ENCODE measurements at regions not wholly inside any gene's neighbourhood (a gene's known extent, or its start where the extent isn't known, plus 50 kb on each side); places are given as distances from the start of the nearest gene placed in this dataset.

GRCh38 chr2:16368328-16368727 is 297.3 kb downstream of the CYRIA start:
- no peaks in the 10 kb centered on the region for H3K27me3 ChIP-seq (ENCODE audit: low read length)
- H3K9ac ChIP-seq (ENCODE audit: low read length) = no peak overlapping the region
- no peak overlapping the region for H3K4me3 ChIP-seq (ENCODE audit: insufficient read depth, low read length, poor library complexity, severe bottlenecking)
- no peaks in the 10 kb centered on the region for H3K9me2 ChIP-seq (replicated peaks; ENCODE audit: insufficient read depth, low read length)
- H4K20me1 ChIP-seq (ENCODE audit: low read depth, low read length) = no peaks in the 10 kb centered on the region
- no peaks in the 10 kb centered on the region for H3F3A ChIP-seq (ENCODE audit: insufficient read depth)
- no peak overlapping the region for H3K4me2 ChIP-seq (ENCODE audit: low read depth, low read length, poor library complexity, severe bottlenecking)
- TF ChIP-seq, protein P1, sequence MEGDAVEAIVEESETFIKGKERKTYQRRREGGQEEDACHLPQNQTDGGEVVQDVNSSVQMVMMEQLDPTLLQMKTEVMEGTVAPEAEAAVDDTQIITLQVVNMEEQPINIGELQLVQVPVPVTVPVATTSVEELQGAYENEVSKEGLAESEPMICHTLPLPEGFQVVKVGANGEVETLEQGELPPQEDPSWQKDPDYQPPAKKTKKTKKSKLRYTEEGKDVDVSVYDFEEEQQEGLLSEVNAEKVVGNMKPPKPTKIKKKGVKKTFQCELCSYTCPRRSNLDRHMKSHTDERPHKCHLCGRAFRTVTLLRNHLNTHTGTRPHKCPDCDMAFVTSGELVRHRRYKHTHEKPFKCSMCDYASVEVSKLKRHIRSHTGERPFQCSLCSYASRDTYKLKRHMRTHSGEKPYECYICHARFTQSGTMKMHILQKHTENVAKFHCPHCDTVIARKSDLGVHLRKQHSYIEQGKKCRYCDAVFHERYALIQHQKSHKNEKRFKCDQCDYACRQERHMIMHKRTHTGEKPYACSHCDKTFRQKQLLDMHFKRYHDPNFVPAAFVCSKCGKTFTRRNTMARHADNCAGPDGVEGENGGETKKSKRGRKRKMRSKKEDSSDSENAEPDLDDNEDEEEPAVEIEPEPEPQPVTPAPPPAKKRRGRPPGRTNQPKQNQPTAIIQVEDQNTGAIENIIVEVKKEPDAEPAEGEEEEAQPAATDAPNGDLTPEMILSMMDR (IDR thresholded peaks at IDR 0.05; ENCODE audit: insufficient read depth, low read length, poor library complexity, severe bottlenecking) = no peak
- no peak for TF ChIP-seq EZH2phosphoT487 (conservative IDR thresholded peaks at IDR 0.05; ENCODE audit: low read length)
- H3K27ac ChIP-seq (ENCODE audit: low read depth, low read length) = no peak overlapping the region
- no peaks in the 10 kb centered on the region for H3K36me3 ChIP-seq (ENCODE audit: low read length)
- H2AFZ ChIP-seq (ENCODE audit: low read depth, low read length, severe bottlenecking) = no peak overlapping the region
- no peaks in the 10 kb centered on the region for H3K9me3 ChIP-seq (ENCODE audit: insufficient read depth, low read length)
- no peaks in the 10 kb centered on the region for H3K79me2 ChIP-seq (ENCODE audit: insufficient read depth, low read length)

DNA sequence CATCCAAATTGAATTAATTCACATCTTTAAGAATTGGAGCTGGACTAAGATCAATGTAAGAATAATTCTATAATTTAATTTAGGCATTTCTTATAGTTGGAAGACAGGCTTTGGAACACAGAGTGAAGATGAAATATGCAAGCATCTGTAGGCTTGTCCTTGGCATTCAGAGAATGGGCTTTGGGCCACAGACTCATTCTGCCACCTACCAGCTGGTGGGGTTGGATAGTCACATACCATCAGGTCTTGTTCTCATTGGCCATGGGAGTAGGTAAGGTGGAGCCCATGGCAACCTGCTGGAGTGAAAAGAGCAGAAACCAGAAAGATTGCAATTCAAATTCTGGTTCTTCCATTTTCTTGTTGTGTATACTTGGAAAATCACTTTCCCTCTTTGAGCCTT is 300.3 kb downstream of the CYRIA start:
- no peaks in the 10 kb centered on the region for H3K9me2 ChIP-seq (replicated peaks; ENCODE audit: insufficient read depth, low read length)
- H4K20me1 ChIP-seq (ENCODE audit: low read depth, low read length) = no peaks in the 10 kb centered on the region

GRCh38 chr2:16363581-16363980 is 302.1 kb downstream of the CYRIA start:
- Histone ChIP-seq H3K9ac (ENCODE audit: low read length) (no peak overlapping the region), H2AFZ (ENCODE audit: low read depth, low read length, severe bottlenecking) (no peak overlapping the region), H3K27me3 (ENCODE audit: low read length) (no peaks in the 10 kb centered on the region), H3K27ac (ENCODE audit: low read depth, low read length) (no peak overlapping the region), H3K4me3 (ENCODE audit: insufficient read depth, low read length, poor library complexity, severe bottlenecking) (no peak overlapping the region), H3F3A (ENCODE audit: insufficient read depth) (no peaks in the 10 kb centered on the region), H3K79me2 (ENCODE audit: insufficient read depth, low read length) (no peaks in the 10 kb centered on the region), H3K9me2 (replicated peaks; ENCODE audit: insufficient read depth, low read length) (no peaks in the 10 kb centered on the region), H3K9me3 (ENCODE audit: insufficient read depth, low read length) (no peaks in the 10 kb centered on the region), H4K20me1 (ENCODE audit: low read depth, low read length) (no peaks in the 10 kb centered on the region), H3K4me2 (ENCODE audit: low read depth, low read length, poor library complexity, severe bottlenecking) (no peak overlapping the region), H3K36me3 (ENCODE audit: low read length) (no peaks in the 10 kb centered on the region)
- TF ChIP-seq, protein P1 (IDR thresholded peaks at IDR 0.05; ENCODE audit: insufficient read depth, low read length, poor library complexity, severe bottlenecking) = no peak

More for the DNA sequence above, 300.3 kb downstream of the CYRIA start:
- H3K27ac ChIP-seq (ENCODE audit: low read depth, low read length) = no peak overlapping the region
- no peaks in the 10 kb centered on the region for H3K9me3 ChIP-seq (ENCODE audit: insufficient read depth, low read length)
- no peak overlapping the region for H3K4me3 ChIP-seq (ENCODE audit: insufficient read depth, low read length, poor library complexity, severe bottlenecking)
- H3K4me2 ChIP-seq (ENCODE audit: low read depth, low read length, poor library complexity, severe bottlenecking) = no peak overlapping the region
- no peak for TF ChIP-seq EZH2phosphoT487 (conservative IDR thresholded peaks at IDR 0.05; ENCODE audit: low read length)
- TF ChIP-seq, protein P1 (IDR thresholded peaks at IDR 0.05; ENCODE audit: insufficient read depth, low read length, poor library complexity, severe bottlenecking) = no peak
- no peaks in the 10 kb centered on the region for H3K79me2 ChIP-seq (ENCODE audit: insufficient read depth, low read length)
- H3K9ac ChIP-seq (ENCODE audit: low read length) = no peak overlapping the region
- H3K27me3 ChIP-seq (ENCODE audit: low read length) = no peaks in the 10 kb centered on the region
- H3F3A ChIP-seq (ENCODE audit: insufficient read depth) = no peaks in the 10 kb centered on the region
- H3K36me3 ChIP-seq (ENCODE audit: low read length) = no peaks in the 10 kb centered on the region
- no peak overlapping the region for H2AFZ ChIP-seq (ENCODE audit: low read depth, low read length, severe bottlenecking)

DNA sequence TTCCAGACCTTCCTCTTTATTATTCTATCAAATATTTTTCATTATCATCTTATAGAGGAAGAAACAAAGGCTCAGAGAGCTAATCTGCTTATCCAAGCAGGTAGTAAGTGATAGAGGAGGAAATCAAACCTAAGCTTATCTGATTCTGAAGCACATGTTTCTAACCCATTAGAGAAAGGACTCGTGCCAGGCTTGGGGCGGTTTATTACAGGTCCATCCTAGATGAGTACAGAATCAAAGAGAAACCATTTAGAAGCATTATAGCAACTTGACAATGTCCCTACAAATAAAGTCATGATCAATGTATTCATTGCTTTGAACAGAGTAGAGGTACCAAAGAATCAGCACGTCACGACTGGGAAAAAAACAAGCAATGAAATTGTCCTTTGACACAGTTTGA is 303.0 kb downstream of the CYRIA start:
- no peak overlapping the region for H3K4me2 ChIP-seq (ENCODE audit: low read depth, low read length, poor library complexity, severe bottlenecking)
- H3K79me2 ChIP-seq (ENCODE audit: insufficient read depth, low read length) = no peaks in the 10 kb centered on the region
- H3K27me3 ChIP-seq (ENCODE audit: low read length) = no peaks in the 10 kb centered on the region
- H3K9me3 ChIP-seq (ENCODE audit: insufficient read depth, low read length) = no peaks in the 10 kb centered on the region
- no peaks in the 10 kb centered on the region for H4K20me1 ChIP-seq (ENCODE audit: low read depth, low read length)
- no peak overlapping the region for H3K4me3 ChIP-seq (ENCODE audit: insufficient read depth, low read length, poor library complexity, severe bottlenecking)
- H3K27ac ChIP-seq (ENCODE audit: low read depth, low read length) = no peak overlapping the region
- no peak overlapping the region for H3K9ac ChIP-seq (ENCODE audit: low read length)
- TF ChIP-seq, protein P1 (IDR thresholded peaks at IDR 0.05; ENCODE audit: insufficient read depth, low read length, poor library complexity, severe bottlenecking) = no peak
- no peak for TF ChIP-seq EZH2phosphoT487 (conservative IDR thresholded peaks at IDR 0.05; ENCODE audit: low read length)
- H2AFZ ChIP-seq (ENCODE audit: low read depth, low read length, severe bottlenecking) = no peak overlapping the region
- no peaks in the 10 kb centered on the region for H3K36me3 ChIP-seq (ENCODE audit: low read length)
- no peaks in the 10 kb centered on the region for H3K9me2 ChIP-seq (replicated peaks; ENCODE audit: insufficient read depth, low read length)
- H3F3A ChIP-seq (ENCODE audit: insufficient read depth) = no peaks in the 10 kb centered on the region
